B cell (primary cell): ENCODE measurements at regions not wholly inside any gene's neighbourhood (a gene's known extent, or its start where the extent isn't known, plus 50 kb on each side); places are given as distances from the start of the nearest gene placed in this dataset.

ENCODE experiments used
- ATAC-seq: fragments of 200-7000 bp; cut with Tn5 transposase; one replicate; pipeline ENCODE4 v1.10.0; 2021; ENCODE audit warnings: low read depth, mild to moderate bottlenecking, moderate number of reproducible peaks, moderate library complexity
- CTCF ChIA-PET: fragments of 350-600 bp; sonication (Branson Sonifier 250); formaldehyde crosslinking; loops from one replicate; lab custom pipeline; 2021; ENCODE audit warnings: antibody characterized with exemption, inconsistent platforms; lab: Charles Lee
- POLR2A ChIA-PET: fragments of 350-600 bp; sonication (Branson Sonifier 250); formaldehyde crosslinking; loops from one replicate; lab custom pipeline; 2021; ENCODE audit warnings: antibody characterized with exemption; lab: Charles Lee
- DNase-seq: peaks from one replicate; pipeline ENCODE4 v3.0.0; 2013
- H2AFZ ChIP-seq: 2 replicates; pipeline ENCODE4 v1.6.1; 2012; ENCODE audit warnings: mild to moderate bottlenecking, low read depth, low read length; ENCODE audit not compliant: insufficient read depth, poor library complexity, severe bottlenecking
- H3K27ac ChIP-seq, 2 donors: 1 replicate in 1 of 2; 2 replicates in 1 of 2; pipeline ENCODE4 v1.5.1; 2012 to 2013; ENCODE audit warnings: low read length in 2 of 2, mild to moderate bottlenecking in 2 of 2, moderate library complexity in 1 of 2
- H3K27me3 ChIP-seq, 4 experiments: fragments of 200-600 bp in 1 of 4; sonication (generic) in 1 of 4; replicated peaks in 1 of 4; 1 replicate in 2 of 4; 2 replicates in 2 of 4; pipeline versions ENCODE4 v1.6.1 to v1.7.0; 2013 to 2016; ENCODE audit warnings: low read length in 3 of 4, mild to moderate bottlenecking in 2 of 4, mixed read lengths in 1 of 4, moderate library complexity in 1 of 4; ENCODE audit not compliant: insufficient read depth in 4 of 4, control insufficient read depth in 3 of 4; ENCODE audit errors: control extremely low read depth in 1 of 4
- H3K36me3 ChIP-seq, 2 experiments: replicated peaks in 1 of 2; 1 replicate in 1 of 2; 2 replicates in 1 of 2; pipeline versions ENCODE4 v1.6.1 to v1.7.1; 2013; ENCODE audit warnings: low read length in 1 of 2; ENCODE audit not compliant: insufficient read depth in 2 of 2, control insufficient read depth in 1 of 2; ENCODE audit errors: control extremely low read depth in 1 of 2, extremely low read depth in 1 of 2
- H3K4me1 ChIP-seq, 2 donors: fragments of 200-600 bp in 1 of 2; sonication (generic) in 1 of 2; 1 replicate in 1 of 2; 2 replicates in 1 of 2; pipeline versions ENCODE4 v1.5.1 to v1.6.1; 2013 to 2017; ENCODE audit warnings: low read length in 2 of 2; ENCODE audit not compliant: control insufficient read depth in 2 of 2, insufficient read depth in 2 of 2
- H3K4me2 ChIP-seq: replicated peaks from 2 replicates; pipeline ENCODE3; 2012; ENCODE audit warnings: mild to moderate bottlenecking, low read depth, low read length; ENCODE audit not compliant: poor library complexity, severe bottlenecking
- H3K4me3 ChIP-seq, 5 experiments: fragments of 200-600 bp in 1 of 5; sonication (generic) in 1 of 5; 1 replicate in 3 of 5; 2 replicates in 2 of 5; pipeline versions ENCODE4 v1.5.1 to v1.7.0; 2011 to 2016; ENCODE audit warnings: low read length in 4 of 5, mild to moderate bottlenecking in 4 of 5, low read depth in 2 of 5, control low read depth in 1 of 5, moderate library complexity in 1 of 5; ENCODE audit not compliant: insufficient read depth in 1 of 5; ENCODE audit errors: control extremely low read depth in 1 of 5, extremely low read depth in 1 of 5
- H3K79me2 ChIP-seq: fragments of 200-600 bp; sonication (generic); one replicate; pipeline ENCODE4 v1.6.0; 2016; ENCODE audit warnings: low read length; ENCODE audit not compliant: control insufficient read depth, insufficient read depth
- H3K9ac ChIP-seq: fragments of 200-600 bp; sonication (generic); 2 replicates; pipeline ENCODE4 v1.6.1; 2017; ENCODE audit warnings: mild to moderate bottlenecking, low read length, moderate library complexity
- H3K9me3 ChIP-seq, 3 donors: one replicate each; pipeline versions ENCODE4 v1.6.1 to v1.7.1; 2013; ENCODE audit warnings: low read length in 2 of 3; ENCODE audit not compliant: control insufficient read depth in 2 of 3, insufficient read depth in 1 of 3; ENCODE audit errors: control extremely low read depth in 1 of 3
- H4K20me1 ChIP-seq: 2 replicates; pipeline ENCODE4 v1.6.0; 2012; ENCODE audit warnings: mild to moderate bottlenecking, low read length; ENCODE audit not compliant: insufficient read depth, control insufficient read depth, poor library complexity, severe bottlenecking
- H3K27ac Mint-ChIP-seq: one replicate; pipeline ENCODE4 v1.8.0; 2021; ENCODE audit warnings: mixed read lengths
- H3K27me3 Mint-ChIP-seq: one replicate; pipeline ENCODE4 v1.8.0; 2021; ENCODE audit warnings: mixed read lengths
- H3K4me1 Mint-ChIP-seq: one replicate; pipeline ENCODE4 v1.8.0; 2021; ENCODE audit warnings: mixed read lengths
- H3K4me3 Mint-ChIP-seq: one replicate; pipeline ENCODE4 v1.8.0; 2021; ENCODE audit warnings: mixed read lengths
- H3K9me3 Mint-ChIP-seq: one replicate; pipeline ENCODE4 v1.8.0; 2022; ENCODE audit warnings: mixed read lengths; ENCODE audit not compliant: insufficient read depth
- CTCF ChIP-seq: fragments of 200-600 bp; IDR thresholded peaks from one replicate; pipeline ENCODE4 v1.8.0; 2022; ENCODE audit warnings: antibody characterized with exemption, mild to moderate bottlenecking
- EZH2 ChIP-seq: IDR thresholded peaks from 2 replicates; pipeline ENCODE4 v1.6.1; 2012; ENCODE audit warnings: borderline replicate concordance, low read depth, mild to moderate bottlenecking, moderate library complexity, low read length; ENCODE audit not compliant: insufficient read depth, poor library complexity, severe bottlenecking
- WGBS: methylation state at CpG from one replicate; pipeline ENCODE4 v1.1.5; 2013; ENCODE audit warnings: missing lambda C conversion rate; ENCODE audit not compliant: insufficient coverage; 5-methylcytosine and 5-hydroxymethylcytosine counted together
- intact Hi-C: fragments of 100-400 bp; cut with micrococcal nuclease; formaldehyde crosslinking; loops from one replicate; pipeline ENCODE4 v1.10.0; 2022

- peak overlapping the region; percentile 32 to 70 for H3K27ac ChIP-seq
- ChIA-PET CTCF (interaction anchor here (1.0 to 6.4 kb wide), 3 partner anchors 9 to 16 kb away, joined by 3 to 59 read pairs (median 6); no protein-coding TSS in a partner anchor), POLR2A (no interaction called here)
- no peaks in the 10 kb centered on the region for H4K20me1 ChIP-seq
- H3K9ac ChIP-seq = no peak overlapping the region
- H3K4me3 Mint-ChIP-seq = no peak overlapping the region
- intact Hi-C loops = no loop called here
- H3K4me2 ChIP-seq = peak overlapping the region; percentile 36
- H3K36me3 ChIP-seq = no peaks in the 10 kb centered on the region
- DNase-seq (peak; percentile 79), ATAC-seq (peak; percentile 62)
- no peaks in the 10 kb centered on the region for H3K27me3 Mint-ChIP-seq
- TF ChIP-seq EZH2 (no peak), CTCF (no peak)
- H2AFZ ChIP-seq = peak overlapping the region; percentile 35
- no peak overlapping the region for H3K27ac Mint-ChIP-seq
- no peaks in the 10 kb centered on the region for H3K27me3 ChIP-seq
- H3K9me3 ChIP-seq = no peaks in the 10 kb centered on the region
- H3K9me3 Mint-ChIP-seq = no peaks in the 10 kb centered on the region
- peaks cover 53 to 55% of the 10 kb centered on the region in 2 donors for H3K4me1 ChIP-seq
- peak overlapping the region in 1 of 5 experiments; percentile 1 for H3K4me3 ChIP-seq
- H3K4me1 Mint-ChIP-seq = peaks cover 31% of the 10 kb centered on the region
- 28% methylated on average over 7 of the region's 8 CpGs for WGBS
- H3K79me2 ChIP-seq = no peaks in the 10 kb centered on the region
Observed at GRCh38 chr14:24695265-24696241, 61.6 kb upstream of the GZMB start.

- Mint-ChIP-seq H3K4me1 (peaks cover 22% of the 10 kb centered on the region), H3K27me3 (no peaks in the 10 kb centered on the region), H3K27ac (no peak overlapping the region), H3K9me3 (no peaks in the 10 kb centered on the region), H3K4me3 (no peak overlapping the region)
- Histone ChIP-seq H3K9me3 (no peaks in the 10 kb centered on the region), H3K4me2 (peak overlapping the region; percentile 36), H3K4me1 (peaks cover 44 to 46% of the 10 kb centered on the region in 2 donors), H3K79me2 (no peaks in the 10 kb centered on the region), H3K27me3 (no peaks in the 10 kb centered on the region), H3K36me3 (no peaks in the 10 kb centered on the region), H3K4me3 (no peak overlapping the region), H3K9ac (no peak overlapping the region), H3K27ac (peak overlapping the region; percentile 2 to 70), H4K20me1 (no peaks in the 10 kb centered on the region), H2AFZ (no peak overlapping the region)
- ATAC-seq (no peak), DNase-seq (no peak)
- TF ChIP-seq EZH2 = no peak
- TF ChIP-seq CTCF = no peak
- POLR2A ChIA-PET = no interaction called here
- CTCF ChIA-PET = interaction anchor here (1.0 to 6.4 kb wide), 4 partner anchors 10 to 439 kb away, joined by 3 to 59 read pairs (median 4); no protein-coding TSS in a partner anchor
- intact Hi-C loops = no loop called here
- WGBS = 65% methylated on average over 3 of the region's 3 CpGs
Observed at GRCh38 chr14:24694680-24695079, 60.7 kb upstream of the GZMB start.
